ENCODE measurements at regions not wholly inside any gene's neighbourhood (a gene's known extent, or its start where the extent isn't known, plus 50 kb on each side); places are given as distances from the start of the nearest gene placed in this dataset.
"Not testable (repeated sequence)": the region's sequence is repeated elsewhere in the genome, so short reads cannot be mapped to it uniquely, and the experiment has no call there.

GRCh38 chr4:124938836-124939235 is 226.3 kb upstream of the ANKRD50 start:
- no peak for DNase-seq

- no peak for DNase-seq
Observed at GRCh38 chr4:124937993-124938392, 225.5 kb upstream of the ANKRD50 start.

- DNase-seq: peak; percentile 81
Observed at GRCh38 chr4:124936427-124936826, 223.9 kb upstream of the ANKRD50 start.

GRCh38 chr4:124934916-124935315 is 222.4 kb upstream of the ANKRD50 start:
- DNase-seq: no peak

GRCh38 chr4:124933521-124933920 is 221.0 kb upstream of the ANKRD50 start:
- DNase-seq: no peak

GRCh38 chr4:124932447-124932846 is 219.9 kb upstream of the ANKRD50 start:
- no peak for DNase-seq

- DNase-seq: no peak
Observed at GRCh38 chr4:124931050-124931449, 218.5 kb upstream of the ANKRD50 start.

GRCh38 chr4:124922748-124923147 is 210.2 kb upstream of the ANKRD50 start:
- DNase-seq: not testable (repeated sequence)

- no peak for DNase-seq
Observed at GRCh38 chr4:124918559-124919122, 206.1 kb upstream of the ANKRD50 start.

GRCh38 chr4:124915073-124915472 is 202.5 kb upstream of the ANKRD50 start:
- DNase-seq: no peak

GRCh38 chr4:124913237-124913636 is 200.7 kb upstream of the ANKRD50 start:
- no peak for DNase-seq

GRCh38 chr4:124910327-124910726 is 197.8 kb upstream of the ANKRD50 start:
- no peak for DNase-seq

- no peak for DNase-seq
Observed at GRCh38 chr4:124907881-124908280, 195.3 kb upstream of the ANKRD50 start.

GRCh38 chr4:124905441-124905840 is 192.9 kb upstream of the ANKRD50 start:
- no peak for DNase-seq

- no peak for DNase-seq
Observed at GRCh38 chr4:124904723-124905388, 192.3 kb upstream of the ANKRD50 start.

GRCh38 chr4:124903995-124904722 is 191.6 kb upstream of the ANKRD50 start:
- peak; percentile 44 for DNase-seq

- DNase-seq: peak; percentile 2
Observed at GRCh38 chr4:124902001-124902515, 189.5 kb upstream of the ANKRD50 start.

- no peak for DNase-seq
Observed at GRCh38 chr4:124899997-124900396, 187.5 kb upstream of the ANKRD50 start.

- no peak for DNase-seq
Observed at GRCh38 chr4:124890522-124890921, 178.0 kb upstream of the ANKRD50 start.

- no peak for DNase-seq
Observed at GRCh38 chr4:124887739-124888138, 175.2 kb upstream of the ANKRD50 start.

GRCh38 chr4:124884316-124884715 is 171.8 kb upstream of the ANKRD50 start:
- DNase-seq: no peak

- DNase-seq: no peak
Observed at GRCh38 chr4:124883632-124884031, 171.1 kb upstream of the ANKRD50 start.

GRCh38 chr4:124879195-124879594 is 166.7 kb upstream of the ANKRD50 start:
- no peak for DNase-seq

- no peak for DNase-seq
Observed at GRCh38 chr4:124874172-124874450, 161.6 kb upstream of the ANKRD50 start.

Data from NCI-H345 (cell line).